Vagina (tissue), 2 donors: ENCODE measurements at regions not wholly inside any gene's neighbourhood (a gene's known extent, or its start where the extent isn't known, plus 50 kb on each side); places are given as distances from the start of the nearest gene placed in this dataset.

ENCODE experiments used
- CTCF ChIP-seq, 3 experiments: fragments of 450-650 bp in 2 of 3; fragments of 200-600 bp in 1 of 3; sonication (generic) in 1 of 3; IDR thresholded peaks; one replicate each; pipeline ENCODE4 v1.5.1; 2017 to 2019; ENCODE audit warnings: antibody characterized with exemption in 3 of 3, mild to moderate bottlenecking in 2 of 3, moderate library complexity in 2 of 3
- POLR2A ChIP-seq, 2 donors: fragments of 450-650 bp; IDR thresholded peaks; one replicate each; pipeline ENCODE4 v1.6.1; 2017; ENCODE audit warnings: antibody characterized with exemption in 2 of 2, mild to moderate bottlenecking in 2 of 2, moderate library complexity in 2 of 2
- POLR2AphosphoS5 ChIP-seq, 2 donors: sonication (generic); formaldehyde crosslinking; IDR thresholded peaks; one replicate each; pipeline ENCODE4 v1.9.0; 2017; ENCODE audit warnings: antibody characterized with exemption in 2 of 2, mild to moderate bottlenecking in 2 of 2, low read depth in 1 of 2; ENCODE audit not compliant: insufficient read depth in 1 of 2

GRCh38 chr7:22662556-22663356, 64.2 kb upstream of the IL6 start:
- TF ChIP-seq CTCF (IDR thresholded peaks at IDR 0.05): no peak
- TF ChIP-seq POLR2AphosphoS5 (IDR thresholded peaks at IDR 0.05; ENCODE audit: insufficient read depth in 1 of 2, low read depth in 1 of 2): no peak
- no peak for TF ChIP-seq POLR2A (IDR thresholded peaks at IDR 0.05)
